Stimulated activated effector memory CD8-positive, alpha-beta T cell treated with anti-CD3 and anti-CD28 coated beads, Interleukin-12 subunit alpha, Interleukin-12 subunit beta, amount 100 ng/mL, for 72 hours (primary cell): ENCODE measurements at regions not wholly inside any gene's neighbourhood (a gene's known extent, or its start where the extent isn't known, plus 50 kb on each side); places are given as distances from the start of the nearest gene placed in this dataset.
A peak's percentile ranks its signal among the peaks of the same experiment; 100 is the strongest.
"Not testable (repeated sequence)": the region's sequence is repeated elsewhere in the genome, so short reads cannot be mapped to it uniquely, and the experiment has no call there.

Source experiments
- ATAC-seq: fragments of 150-1000 bp; cut with Tn5 transposase; 2 replicates; pipeline ENCODE4 v1.10.0; 2021
- DNase-seq, 2 donors: peaks; one replicate each; pipeline ENCODE4 v3.0.0; 2021 to 2022; ENCODE audit warnings: low spot score in 2 of 2
- H3K27ac Mint-ChIP-seq: one replicate; pipeline ENCODE4 v1.8.0; 2022; ENCODE audit warnings: mild to moderate bottlenecking, mixed read lengths
- H3K36me3 Mint-ChIP-seq: one replicate; pipeline ENCODE4 v1.8.0; 2022; ENCODE audit warnings: mild to moderate bottlenecking, mixed read lengths
- H3K4me1 Mint-ChIP-seq: one replicate; pipeline ENCODE4 v1.8.0; 2022; ENCODE audit warnings: mixed read lengths
- H3K4me3 Mint-ChIP-seq: one replicate; pipeline ENCODE4 v1.8.0; 2022; ENCODE audit warnings: mild to moderate bottlenecking, mixed read lengths
- H3K9me3 Mint-ChIP-seq: one replicate; pipeline ENCODE4 v1.8.0; 2022; ENCODE audit warnings: mixed read lengths

- H3K27ac Mint-ChIP-seq, H3K9me3 Mint-ChIP-seq, H3K4me3 Mint-ChIP-seq, H3K36me3 Mint-ChIP-seq, ATAC-seq, H3K4me1 Mint-ChIP-seq: not testable (repeated sequence)
- peak in 1 of 2 donors; percentile 59 for DNase-seq
Measured at GRCh38 chr5:70585996-70586395, 170.8 kb downstream of the GTF2H2C_2 start.
